ENCODE measurements at regions not wholly inside any gene's neighbourhood (a gene's known extent, or its start where the extent isn't known, plus 50 kb on each side); places are given as distances from the start of the nearest gene placed in this dataset.
"Not testable (repeated sequence)": the region's sequence is repeated elsewhere in the genome, so short reads cannot be mapped to it uniquely, and the experiment has no call there.

- Mint-ChIP-seq H3K27me3 (peaks cover 0 to 5% (median 5%) of the 10 kb centered on the region in 3 donors), H3K9me3 (no peaks in the 10 kb centered on the region), H3K4me3 (peak overlapping the region in 1 of 8 donors; percentile 29), H3K36me3 (no peaks in the 10 kb centered on the region), H3K4me1 (peaks cover 0 to 5% (median 5%) of the 10 kb centered on the region in 3 donors), H3K27ac (no peak overlapping the region)
- DNase-seq (no peak), ATAC-seq (ENCODE audit: low read depth in 2 of 2) (no peak)
Measured at GRCh38 chr17:51428668-51429495, 168.5 kb downstream of the UTP18 start.

- H3K36me3 Mint-ChIP-seq; ATAC-seq (ENCODE audit: low read depth in 2 of 2); DNase-seq; H3K9me3 Mint-ChIP-seq; H3K4me1 Mint-ChIP-seq; H3K27me3 Mint-ChIP-seq; H3K27ac Mint-ChIP-seq: not testable (repeated sequence)
- H3K4me3 Mint-ChIP-seq, result peak overlapping the region in 1 of 8 donors; percentile 23
Measured at GRCh38 chr17:51429938-51430337, 169.6 kb downstream of the UTP18 start.

- no peak for DNase-seq
- Mint-ChIP-seq H3K27me3 (peaks cover 5 to 15% (median 6%) of the 10 kb centered on the region in 3 donors), H3K36me3 (no peaks in the 10 kb centered on the region), H3K27ac (no peak overlapping the region), H3K4me3 (no peak overlapping the region), H3K4me1 (peaks cover 0 to 5% (median 5%) of the 10 kb centered on the region in 3 donors), H3K9me3 (no peaks in the 10 kb centered on the region)
- no peak for ATAC-seq (ENCODE audit: low read depth in 2 of 2)
Measured at GRCh38 chr17:51430591-51430990, 170.2 kb downstream of the UTP18 start.

GRCh38 chr17:51434434-51435170, 174.3 kb downstream of the UTP18 start:
- Mint-ChIP-seq H3K27ac (no peak overlapping the region), H3K36me3 (no peaks in the 10 kb centered on the region), H3K4me1 (no peaks in the 10 kb centered on the region), H3K27me3 (peaks cover 7 to 42% (median 19%) of the 10 kb centered on the region in 3 donors), H3K4me3 (no peak overlapping the region), H3K9me3 (no peaks in the 10 kb centered on the region)
- ATAC-seq (ENCODE audit: low read depth in 2 of 2) (no peak), DNase-seq (no peak)

- Mint-ChIP-seq H3K4me1 (no peaks in the 10 kb centered on the region), H3K27ac (no peak overlapping the region), H3K4me3 (no peak overlapping the region), H3K36me3 (no peaks in the 10 kb centered on the region), H3K9me3 (no peaks in the 10 kb centered on the region), H3K27me3 (peaks cover 7 to 44% (median 19%) of the 10 kb centered on the region in 3 donors)
- ATAC-seq (ENCODE audit: low read depth in 2 of 2) (no peak), DNase-seq (no peak)
Measured at GRCh38 chr17:51435171-51435552, 174.8 kb downstream of the UTP18 start.

GRCh38 chr17:51435641-51436091, 175.3 kb downstream of the UTP18 start:
- DNase-seq (no peak), ATAC-seq (ENCODE audit: low read depth in 2 of 2) (no peak)
- H3K27ac Mint-ChIP-seq, result no peak overlapping the region
- no peaks in the 10 kb centered on the region for H3K9me3 Mint-ChIP-seq
- H3K4me1 Mint-ChIP-seq, result no peaks in the 10 kb centered on the region
- H3K36me3 Mint-ChIP-seq, result no peaks in the 10 kb centered on the region
- H3K4me3 Mint-ChIP-seq, result no peak overlapping the region
- peaks cover 7 to 44% (median 24%) of the 10 kb centered on the region in 3 donors for H3K27me3 Mint-ChIP-seq

- no peak overlapping the region for H3K4me3 Mint-ChIP-seq
- no peaks in the 10 kb centered on the region for H3K9me3 Mint-ChIP-seq
- no peak overlapping the region for H3K27ac Mint-ChIP-seq
- H3K4me1 Mint-ChIP-seq, result no peaks in the 10 kb centered on the region
- no peak for DNase-seq
- H3K36me3 Mint-ChIP-seq, result no peaks in the 10 kb centered on the region
- peaks cover 7 to 46% (median 31%) of the 10 kb centered on the region in 3 donors for H3K27me3 Mint-ChIP-seq
- no peak for ATAC-seq (ENCODE audit: low read depth in 2 of 2)
Measured at GRCh38 chr17:51439395-51440229, 179.3 kb downstream of the UTP18 start.

GRCh38 chr17:51441431-51441830, 181.1 kb downstream of the UTP18 start:
- H3K4me3 Mint-ChIP-seq, result no peak overlapping the region
- DNase-seq, result no peak
- peaks cover 11 to 45% (median 31%) of the 10 kb centered on the region in 3 donors for H3K27me3 Mint-ChIP-seq
- no peaks in the 10 kb centered on the region for H3K9me3 Mint-ChIP-seq
- no peak for ATAC-seq (ENCODE audit: low read depth in 2 of 2)
- H3K27ac Mint-ChIP-seq, result no peak overlapping the region
- no peaks in the 10 kb centered on the region for H3K4me1 Mint-ChIP-seq
- no peaks in the 10 kb centered on the region for H3K36me3 Mint-ChIP-seq

GRCh38 chr17:51442088-51442865, 181.9 kb downstream of the UTP18 start:
- H3K27me3 Mint-ChIP-seq, result peaks cover 13 to 42% (median 31%) of the 10 kb centered on the region in 3 donors
- no peak overlapping the region for H3K4me3 Mint-ChIP-seq
- H3K27ac Mint-ChIP-seq, result no peak overlapping the region

GRCh38 chr17:51443646-51444045, 183.3 kb downstream of the UTP18 start:
- no peak for ATAC-seq (ENCODE audit: low read depth in 2 of 2)
- Mint-ChIP-seq H3K36me3 (no peaks in the 10 kb centered on the region), H3K27me3 (peaks cover 18 to 35% (median 27%) of the 10 kb centered on the region in 3 donors), H3K4me1 (no peaks in the 10 kb centered on the region), H3K4me3 (no peak overlapping the region), H3K27ac (no peak overlapping the region), H3K9me3 (peaks cover 0 to 6% (median 4%) of the 10 kb centered on the region in 7 donors)
- DNase-seq, result no peak

More at GRCh38 chr17:51442088-51442865, 181.9 kb downstream of the UTP18 start:
- DNase-seq (no peak), ATAC-seq (ENCODE audit: low read depth in 2 of 2) (no peak)
- Mint-ChIP-seq H3K36me3 (no peaks in the 10 kb centered on the region), H3K9me3 (no peaks in the 10 kb centered on the region), H3K4me1 (no peaks in the 10 kb centered on the region)

GRCh38 chr17:51445946-51446345, 185.6 kb downstream of the UTP18 start:
- H3K27ac Mint-ChIP-seq, result no peak overlapping the region
- DNase-seq (no peak), ATAC-seq (ENCODE audit: low read depth in 2 of 2) (no peak)
- no peaks in the 10 kb centered on the region for H3K36me3 Mint-ChIP-seq
- H3K9me3 Mint-ChIP-seq, result peaks cover 0 to 6% (median 4%) of the 10 kb centered on the region in 7 donors
- H3K4me1 Mint-ChIP-seq, result no peaks in the 10 kb centered on the region
- peaks cover 17 to 29% (median 25%) of the 10 kb centered on the region in 3 donors for H3K27me3 Mint-ChIP-seq
- no peak overlapping the region for H3K4me3 Mint-ChIP-seq

GRCh38 chr17:51454456-51454978, 194.2 kb downstream of the UTP18 start:
- Mint-ChIP-seq H3K36me3 (no peaks in the 10 kb centered on the region), H3K4me1 (no peaks in the 10 kb centered on the region), H3K9me3 (peaks cover 0 to 9% (median 4%) of the 10 kb centered on the region in 7 donors), H3K27ac (no peak overlapping the region), H3K4me3 (no peak overlapping the region), H3K27me3 (peaks cover 6 to 18% (median 15%) of the 10 kb centered on the region in 3 donors)
- ATAC-seq (ENCODE audit: low read depth in 2 of 2), result no peak
- DNase-seq, result no peak
